ENCODE measurements at regions not wholly inside any gene's neighbourhood (a gene's known extent, or its start where the extent isn't known, plus 50 kb on each side); places are given as distances from the start of the nearest gene placed in this dataset.
A peak's percentile ranks its signal among the peaks of the same experiment; 100 is the strongest.

DNA sequence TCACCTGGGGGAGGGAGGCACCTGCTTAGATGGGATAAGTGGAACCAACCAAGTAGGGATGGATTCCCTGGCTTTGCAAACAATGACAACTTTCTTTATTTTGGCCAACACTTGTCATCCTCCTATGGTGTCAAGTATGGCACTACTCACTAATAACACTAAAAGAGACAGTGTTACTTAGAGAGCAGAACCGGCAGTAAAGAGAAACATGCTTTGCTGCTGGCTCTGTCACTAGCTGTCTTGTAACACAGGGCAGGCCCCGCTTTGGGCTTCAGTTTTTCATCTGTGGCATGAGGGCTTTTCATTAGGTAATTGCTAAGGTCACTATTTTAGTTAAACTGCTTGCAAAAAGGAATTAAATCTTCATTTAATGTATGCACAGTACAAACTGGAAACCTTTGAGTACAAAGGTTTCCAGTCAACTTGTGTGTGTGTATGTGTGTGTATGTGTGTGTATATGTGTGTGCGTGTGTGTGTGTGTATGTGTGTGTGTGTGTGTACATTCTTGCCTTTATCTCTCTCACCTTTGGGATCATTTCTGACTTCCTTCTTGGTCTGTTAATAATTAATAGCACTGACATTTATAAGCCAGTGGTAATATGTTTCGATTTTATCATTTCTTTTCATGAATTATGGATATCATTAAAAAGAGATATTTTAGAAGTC, 64.7 kb downstream of the BTBD3 start:
- Histone ChIP-seq H3K36me3 (ENCODE audit: control insufficient read depth in 4 of 4, insufficient read depth in 3 of 4, low read depth in 1 of 4, low read length in 3 of 4) (no peaks in the 10 kb centered on the region), H3K9ac (ENCODE audit: low read depth in 1 of 2, low read length in 2 of 2) (no peak overlapping the region), H3K27ac (ENCODE audit: low read depth in 1 of 2, low read length in 2 of 2) (no peak overlapping the region), H3K4me1 (ENCODE audit: control insufficient read depth in 4 of 4, insufficient read depth in 4 of 4, low read length in 3 of 4) (peaks cover 0 to 4% (median 0%) of the 10 kb centered on the region in 4 donors), H3K27me3 (ENCODE audit: control insufficient read depth in 4 of 4, insufficient read depth in 4 of 4, low read length in 3 of 4) (no peaks in the 10 kb centered on the region), H3K9me3 (ENCODE audit: control insufficient read depth in 4 of 4, low read length in 3 of 4) (no peaks in the 10 kb centered on the region), H3K4me3 (ENCODE audit: low read depth in 1 of 3, low read length in 3 of 3) (peak overlapping the region; percentile 27 to 59 (median 27))
- peak in 1 of 2 donors; percentile 27 for TF ChIP-seq JUND (IDR thresholded peaks at IDR 0.05)
- TF ChIP-seq FOXA2 (IDR thresholded peaks at IDR 0.05) = peak; percentile 32
- TF ChIP-seq GABPA (IDR thresholded peaks at IDR 0.05 in 1 of 2, conservative IDR thresholded peaks at IDR 0.05 in 1 of 2) = peak in 1 of 2 donors; percentile 34
- peak; percentile 48 to 49 for TF ChIP-seq HNF4A (conservative IDR thresholded peaks at IDR 0.05)
- TF ChIP-seq, protein P1, sequence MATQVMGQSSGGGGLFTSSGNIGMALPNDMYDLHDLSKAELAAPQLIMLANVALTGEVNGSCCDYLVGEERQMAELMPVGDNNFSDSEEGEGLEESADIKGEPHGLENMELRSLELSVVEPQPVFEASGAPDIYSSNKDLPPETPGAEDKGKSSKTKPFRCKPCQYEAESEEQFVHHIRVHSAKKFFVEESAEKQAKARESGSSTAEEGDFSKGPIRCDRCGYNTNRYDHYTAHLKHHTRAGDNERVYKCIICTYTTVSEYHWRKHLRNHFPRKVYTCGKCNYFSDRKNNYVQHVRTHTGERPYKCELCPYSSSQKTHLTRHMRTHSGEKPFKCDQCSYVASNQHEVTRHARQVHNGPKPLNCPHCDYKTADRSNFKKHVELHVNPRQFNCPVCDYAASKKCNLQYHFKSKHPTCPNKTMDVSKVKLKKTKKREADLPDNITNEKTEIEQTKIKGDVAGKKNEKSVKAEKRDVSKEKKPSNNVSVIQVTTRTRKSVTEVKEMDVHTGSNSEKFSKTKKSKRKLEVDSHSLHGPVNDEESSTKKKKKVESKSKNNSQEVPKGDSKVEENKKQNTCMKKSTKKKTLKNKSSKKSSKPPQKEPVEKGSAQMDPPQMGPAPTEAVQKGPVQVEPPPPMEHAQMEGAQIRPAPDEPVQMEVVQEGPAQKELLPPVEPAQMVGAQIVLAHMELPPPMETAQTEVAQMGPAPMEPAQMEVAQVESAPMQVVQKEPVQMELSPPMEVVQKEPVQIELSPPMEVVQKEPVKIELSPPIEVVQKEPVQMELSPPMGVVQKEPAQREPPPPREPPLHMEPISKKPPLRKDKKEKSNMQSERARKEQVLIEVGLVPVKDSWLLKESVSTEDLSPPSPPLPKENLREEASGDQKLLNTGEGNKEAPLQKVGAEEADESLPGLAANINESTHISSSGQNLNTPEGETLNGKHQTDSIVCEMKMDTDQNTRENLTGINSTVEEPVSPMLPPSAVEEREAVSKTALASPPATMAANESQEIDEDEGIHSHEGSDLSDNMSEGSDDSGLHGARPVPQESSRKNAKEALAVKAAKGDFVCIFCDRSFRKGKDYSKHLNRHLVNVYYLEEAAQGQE (IDR thresholded peaks at IDR 0.05) = no peak
- TF ChIP-seq NR2F2 (IDR thresholded peaks at IDR 0.05) = peak; percentile 61
- no peak for TF ChIP-seq EGR1 (IDR thresholded peaks at IDR 0.05; ENCODE audit: low read depth in 2 of 2)
- peak; percentile 44 for TF ChIP-seq SP1 (IDR thresholded peaks at IDR 0.05)
- TF ChIP-seq HNF4G (IDR thresholded peaks at IDR 0.05) = peak; percentile 19
- TF ChIP-seq RXRA (IDR thresholded peaks at IDR 0.05) = peak; percentile 33 to 54
- no peak for TF ChIP-seq RAD21 (IDR thresholded peaks at IDR 0.05)
- no peak for DNase-seq (ENCODE audit: low spot score)
- 43% methylated on average over 4 of the region's 4 CpGs for WGBS

- H3K9ac ChIP-seq (ENCODE audit: low read depth in 1 of 2, low read length in 2 of 2) = no peak overlapping the region
- H3K4me1 ChIP-seq (ENCODE audit: control insufficient read depth in 4 of 4, insufficient read depth in 4 of 4, low read length in 3 of 4) = peaks cover 0 to 4% (median 0%) of the 10 kb centered on the region in 4 donors
- no peak for TF ChIP-seq YY1 (IDR thresholded peaks at IDR 0.05)
- H3K27me3 ChIP-seq (ENCODE audit: control insufficient read depth in 4 of 4, insufficient read depth in 4 of 4, low read length in 3 of 4) = no peaks in the 10 kb centered on the region
- H3K9me3 ChIP-seq (ENCODE audit: control insufficient read depth in 4 of 4, low read length in 3 of 4) = no peaks in the 10 kb centered on the region
- no peak overlapping the region for H3K27ac ChIP-seq (ENCODE audit: low read depth in 1 of 2, low read length in 2 of 2)
- WGBS = 39% methylated on average over 8 of the region's 8 CpGs
- DNase-seq (ENCODE audit: low spot score) = no peak
- H3K36me3 ChIP-seq (ENCODE audit: control insufficient read depth in 4 of 4, insufficient read depth in 3 of 4, low read depth in 1 of 4, low read length in 3 of 4) = no peaks in the 10 kb centered on the region
- H3K4me3 ChIP-seq (ENCODE audit: low read depth in 1 of 3, low read length in 3 of 3) = peak overlapping the region; percentile 27 to 59 (median 27)
Measured at GRCh38 chr20:11982955-11983470, 65.3 kb downstream of the BTBD3 start.

DNA sequence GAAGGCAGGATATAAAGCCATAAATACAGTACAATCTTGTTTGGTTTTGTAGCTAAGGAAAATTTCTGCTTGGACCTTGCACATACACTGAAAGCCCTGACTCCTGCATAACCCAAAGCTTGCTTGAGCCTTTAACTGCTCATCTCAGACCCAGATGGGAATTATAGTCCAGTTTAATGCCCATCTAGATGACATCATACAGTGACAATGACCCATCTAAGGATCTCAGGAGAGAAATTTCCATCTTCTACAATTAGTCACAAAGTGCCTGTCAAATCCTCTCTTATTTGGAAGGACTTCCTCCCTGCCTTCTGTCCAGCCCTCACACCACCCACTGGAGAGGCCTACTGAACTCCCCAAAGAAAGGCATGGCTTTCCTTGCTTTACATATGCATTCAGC, 69.3 kb downstream of the BTBD3 start:
- H3K9ac ChIP-seq (ENCODE audit: low read depth in 1 of 2, low read length in 2 of 2) = no peak overlapping the region
- no peak overlapping the region for H3K27ac ChIP-seq (ENCODE audit: low read depth in 1 of 2, low read length in 2 of 2)
- H3K36me3 ChIP-seq (ENCODE audit: control insufficient read depth in 4 of 4, insufficient read depth in 3 of 4, low read depth in 1 of 4, low read length in 3 of 4) = no peaks in the 10 kb centered on the region
- no peaks in the 10 kb centered on the region for H3K9me3 ChIP-seq (ENCODE audit: control insufficient read depth in 4 of 4, low read length in 3 of 4)
- H3K27me3 ChIP-seq (ENCODE audit: control insufficient read depth in 4 of 4, insufficient read depth in 4 of 4, low read length in 3 of 4) = no peaks in the 10 kb centered on the region
- no peak for TF ChIP-seq HNF4A (conservative IDR thresholded peaks at IDR 0.05)
- no peak for TF ChIP-seq ATF3 (IDR thresholded peaks at IDR 0.05)
- no peak for TF ChIP-seq HNF4G (IDR thresholded peaks at IDR 0.05)
- TF ChIP-seq FOXA2 (IDR thresholded peaks at IDR 0.05) = no peak
- TF ChIP-seq, protein P2, sequence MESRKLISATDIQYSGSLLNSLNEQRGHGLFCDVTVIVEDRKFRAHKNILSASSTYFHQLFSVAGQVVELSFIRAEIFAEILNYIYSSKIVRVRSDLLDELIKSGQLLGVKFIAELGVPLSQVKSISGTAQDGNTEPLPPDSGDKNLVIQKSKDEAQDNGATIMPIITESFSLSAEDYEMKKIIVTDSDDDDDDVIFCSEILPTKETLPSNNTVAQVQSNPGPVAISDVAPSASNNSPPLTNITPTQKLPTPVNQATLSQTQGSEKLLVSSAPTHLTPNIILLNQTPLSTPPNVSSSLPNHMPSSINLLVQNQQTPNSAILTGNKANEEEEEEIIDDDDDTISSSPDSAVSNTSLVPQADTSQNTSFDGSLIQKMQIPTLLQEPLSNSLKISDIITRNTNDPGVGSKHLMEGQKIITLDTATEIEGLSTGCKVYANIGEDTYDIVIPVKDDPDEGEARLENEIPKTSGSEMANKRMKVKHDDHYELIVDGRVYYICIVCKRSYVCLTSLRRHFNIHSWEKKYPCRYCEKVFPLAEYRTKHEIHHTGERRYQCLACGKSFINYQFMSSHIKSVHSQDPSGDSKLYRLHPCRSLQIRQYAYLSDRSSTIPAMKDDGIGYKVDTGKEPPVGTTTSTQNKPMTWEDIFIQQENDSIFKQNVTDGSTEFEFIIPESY (IDR thresholded peaks at IDR 0.05) = no peak
- no peak for TF ChIP-seq YY1 (IDR thresholded peaks at IDR 0.05)
- TF ChIP-seq EGR1 (IDR thresholded peaks at IDR 0.05; ENCODE audit: low read depth in 2 of 2) = no peak
- TF ChIP-seq, protein P3, sequence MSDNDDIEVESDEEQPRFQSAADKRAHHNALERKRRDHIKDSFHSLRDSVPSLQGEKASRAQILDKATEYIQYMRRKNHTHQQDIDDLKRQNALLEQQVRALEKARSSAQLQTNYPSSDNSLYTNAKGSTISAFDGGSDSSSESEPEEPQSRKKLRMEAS (IDR thresholded peaks at IDR 0.05) = no peak
- no peak for TF ChIP-seq JUND (IDR thresholded peaks at IDR 0.05)
- no peak for TF ChIP-seq RAD21 (IDR thresholded peaks at IDR 0.05)
- TF ChIP-seq SP1 (IDR thresholded peaks at IDR 0.05) = no peak
- no peak for TF ChIP-seq GABPA (IDR thresholded peaks at IDR 0.05 in 1 of 2, conservative IDR thresholded peaks at IDR 0.05 in 1 of 2)
- TF ChIP-seq, protein P1 (IDR thresholded peaks at IDR 0.05) = no peak
- H3K4me3 ChIP-seq (ENCODE audit: low read depth in 1 of 3, low read length in 3 of 3) = no peak overlapping the region
- H3K4me1 ChIP-seq (ENCODE audit: control insufficient read depth in 4 of 4, insufficient read depth in 4 of 4, low read length in 3 of 4) = peaks cover 0 to 4% (median 0%) of the 10 kb centered on the region in 4 donors
- no peak for DNase-seq (ENCODE audit: low spot score)
